Lung (tissue), 11 donors: ENCODE measurements at regions not wholly inside any gene's neighbourhood (a gene's known extent, or its start where the extent isn't known, plus 50 kb on each side); places are given as distances from the start of the nearest gene placed in this dataset.

Experiments
- ATAC-seq: fragments of 200-7000 bp; cut with Tn5 transposase; one replicate; pipeline ENCODE4 v1.9.1; 2020; ENCODE audit warnings: moderate number of reproducible peaks; ENCODE audit not compliant: insufficient read depth, low FRiP score
- DNase-seq, 3 donors: peaks; one replicate each; pipeline ENCODE4 v3.0.0-alpha.2; 2013 to 2017
- H3K27ac ChIP-seq, 2 donors: one replicate each; pipeline ENCODE4 v1.5.1; 2013; ENCODE audit warnings: mild to moderate bottlenecking in 2 of 2, moderate library complexity in 2 of 2, control low read depth in 1 of 2, inconsistent platforms in 1 of 2, low read depth in 1 of 2, low read length in 1 of 2
- H3K27me3 ChIP-seq, 3 donors: one replicate each; pipeline ENCODE4 v1.5.1; 2013; ENCODE audit warnings: low read length in 2 of 3; ENCODE audit not compliant: control insufficient read depth in 3 of 3, insufficient read depth in 3 of 3
- H3K36me3 ChIP-seq, 4 donors: one replicate each; pipeline ENCODE4 v1.5.1; 2013; ENCODE audit warnings: low read length in 4 of 4, mild to moderate bottlenecking in 1 of 4, moderate library complexity in 1 of 4; ENCODE audit not compliant: control insufficient read depth in 4 of 4, insufficient read depth in 4 of 4
- H3K4me1 ChIP-seq, 5 donors: one replicate each; pipeline ENCODE4 v1.5.1; 2013; ENCODE audit warnings: low read length in 5 of 5, mild to moderate bottlenecking in 2 of 5, moderate library complexity in 1 of 5; ENCODE audit not compliant: control insufficient read depth in 5 of 5, insufficient read depth in 5 of 5
- H3K4me3 ChIP-seq: one replicate; pipeline ENCODE4 v1.5.1; 2013; ENCODE audit warnings: mild to moderate bottlenecking, control low read depth, moderate library complexity
- H3K9ac ChIP-seq, 2 donors: one replicate each; pipeline ENCODE4 v1.5.1; 2013; ENCODE audit warnings: low read length in 2 of 2, control low read depth in 1 of 2; ENCODE audit not compliant: insufficient read depth in 1 of 2
- H3K9me3 ChIP-seq, 4 donors: one replicate each; pipeline ENCODE4 v1.5.1; 2013; ENCODE audit warnings: low read length in 3 of 4, mild to moderate bottlenecking in 1 of 4, moderate library complexity in 1 of 4; ENCODE audit not compliant: control insufficient read depth in 4 of 4, insufficient read depth in 3 of 4
- CTCF ChIP-seq: IDR thresholded peaks from 2 replicates; pipeline ENCODE4 v1.5.1; 2012; ENCODE audit warnings: mild to moderate bottlenecking; ENCODE audit errors: control extremely low read depth, extremely low read depth
- WGBS, 2 donors: extraction: QIAGEN DNeasy Blood & Tissue Kit; methylation state at CpG; one replicate each; pipeline ENCODE4 v1.1.7; 2013; 5-methylcytosine and 5-hydroxymethylcytosine counted together
- donor health status: control.
- donor health status: control.
- donor health status: Bipolar disorder and iron deficiency.
- donor health status: healthy.
- donor health status: DM: yes; HTN: yes; CAD: no.

GRCh38 chr1:87968197-87968955 lies 639.7 kb downstream of the LMO4 start:
- peak; percentile 82 to 96 (median 93) for DNase-seq
- H3K9ac ChIP-seq = no peak overlapping the region
- no peak for TF ChIP-seq CTCF

DNA sequence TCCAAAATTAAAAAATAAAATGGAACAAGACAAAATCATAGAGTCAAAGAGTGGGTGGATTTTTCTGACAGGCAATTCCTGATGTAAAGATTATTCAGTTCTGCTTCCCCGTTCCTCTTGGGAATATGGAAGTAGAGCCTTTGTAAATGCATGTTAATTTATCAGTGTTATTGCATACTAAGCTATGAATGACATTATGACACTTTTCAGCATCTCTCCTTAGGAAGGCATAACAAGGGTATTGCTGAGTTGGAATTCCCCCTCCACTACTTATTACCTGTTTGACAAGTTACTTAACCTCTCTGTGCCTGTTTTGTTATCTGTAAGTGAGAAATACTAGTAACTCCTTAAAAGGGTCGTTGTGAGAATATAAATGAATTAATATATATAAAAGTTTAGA lies 640.4 kb downstream of the LMO4 start:
- Histone ChIP-seq H3K27me3 (no peaks in the 10 kb centered on the region), H3K4me3 (no peak overlapping the region), H3K9me3 (no peaks in the 10 kb centered on the region), H3K9ac (no peak overlapping the region), H3K36me3 (no peaks in the 10 kb centered on the region), H3K4me1 (peaks cover 0 to 34% (median 3%) of the 10 kb centered on the region in 5 donors), H3K27ac (no peak overlapping the region)
- TF ChIP-seq CTCF = no peak
- no peak for ATAC-seq
- WGBS, 2 donors = 51 to 79% methylated on average over 2 of the region's 2 CpGs
- DNase-seq = no peak

More at GRCh38 chr1:87968197-87968955, 639.7 kb downstream of the LMO4 start:
- Histone ChIP-seq H3K4me3 (no peak overlapping the region), H3K27me3 (no peaks in the 10 kb centered on the region), H3K9me3 (no peaks in the 10 kb centered on the region), H3K4me1 (peaks cover 0 to 28% (median 3%) of the 10 kb centered on the region in 5 donors), H3K36me3 (no peaks in the 10 kb centered on the region), H3K27ac (peak overlapping the region in 1 of 2 donors; percentile 24)
- WGBS, 2 donors = 73 to 75% methylated on average over 4 of the region's 4 CpGs
- peak; percentile 19 for ATAC-seq

- no peak for TF ChIP-seq CTCF
Observed at GRCh38 chr1:87972811-87973210, 644.1 kb downstream of the LMO4 start.

DNA sequence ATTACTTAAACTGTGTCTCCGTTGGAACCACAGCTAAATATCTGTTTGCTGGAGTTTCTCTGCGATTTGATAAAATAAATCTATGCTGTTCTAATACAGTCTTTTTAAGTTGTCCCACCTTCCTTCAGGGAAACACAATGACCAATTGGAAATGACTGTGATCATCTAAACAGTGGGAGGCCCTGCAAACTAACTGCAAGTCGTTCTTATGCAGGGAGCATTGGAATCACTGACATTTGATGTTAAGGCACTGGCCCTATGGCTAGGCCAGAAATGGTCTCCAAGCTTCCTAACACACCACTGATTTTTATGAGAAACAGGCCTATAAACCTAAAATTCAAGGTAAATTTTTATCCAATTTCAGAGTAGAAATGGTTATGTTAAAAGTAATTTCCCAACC lies 645.2 kb downstream of the LMO4 start:
- TF ChIP-seq CTCF = no peak
- no peak overlapping the region for H3K4me3 ChIP-seq
- ATAC-seq = no peak
- no peaks in the 10 kb centered on the region for H3K27me3 ChIP-seq
- no peaks in the 10 kb centered on the region for H3K36me3 ChIP-seq
- DNase-seq = no peak
- H3K27ac ChIP-seq = no peak overlapping the region
- no peak overlapping the region for H3K9ac ChIP-seq
- peaks cover 0 to 23% (median 0%) of the 10 kb centered on the region in 5 donors for H3K4me1 ChIP-seq
- WGBS, 2 donors = 77 to 83% methylated on average over 3 of the region's 3 CpGs
- H3K9me3 ChIP-seq = no peaks in the 10 kb centered on the region

More at GRCh38 chr1:87972811-87973210, 644.1 kb downstream of the LMO4 start:
- ATAC-seq (no peak), DNase-seq (peak in 2 of 3 donors; percentile 46 to 64)
- WGBS, 2 donors = 82 to 84% methylated on average over 3 of the region's 3 CpGs
- H3K9me3 ChIP-seq = no peaks in the 10 kb centered on the region
- H3K27ac ChIP-seq = no peak overlapping the region
- H3K27me3 ChIP-seq = no peaks in the 10 kb centered on the region
- H3K4me1 ChIP-seq = peaks cover 0 to 34% (median 2%) of the 10 kb centered on the region in 5 donors
- H3K36me3 ChIP-seq = no peaks in the 10 kb centered on the region
- no peak overlapping the region for H3K4me3 ChIP-seq
- no peak overlapping the region for H3K9ac ChIP-seq
